Large intestine (tissue), 3 donors: ENCODE measurements at regions not wholly inside any gene's neighbourhood (a gene's known extent, or its start where the extent isn't known, plus 50 kb on each side); places are given as distances from the start of the nearest gene placed in this dataset.

Experiments used
- DNase-seq, 2 donors: peaks; one replicate each; pipeline versions ENCODE4 v3.0.0 to v3.0.0-alpha.2; 2013
- H3K27ac ChIP-seq: one replicate; pipeline ENCODE4 v1.5.1; 2013; ENCODE audit warnings: low read length
- H3K27me3 ChIP-seq: 2 replicates; pipeline ENCODE4 v1.6.1; 2013; ENCODE audit warnings: low read length; ENCODE audit not compliant: control insufficient read depth, insufficient read depth
- H3K36me3 ChIP-seq: 2 replicates; pipeline ENCODE4 v1.6.1; 2013; ENCODE audit warnings: low read length; ENCODE audit not compliant: control insufficient read depth, insufficient read depth
- H3K4me1 ChIP-seq: one replicate; pipeline ENCODE4 v1.6.1; 2013; ENCODE audit warnings: low read length; ENCODE audit not compliant: control insufficient read depth, insufficient read depth
- H3K4me3 ChIP-seq: one replicate; pipeline ENCODE4 v1.5.1; 2013; ENCODE audit warnings: low read length
- H3K9me3 ChIP-seq: one replicate; pipeline ENCODE4 v1.6.1; 2013; ENCODE audit warnings: mild to moderate bottlenecking, low read depth, low read length, moderate library complexity; ENCODE audit not compliant: control insufficient read depth
- WGBS: methylation state at CpG from one replicate; pipeline ENCODE4 v1.1.5; 2013; ENCODE audit warnings: low lambda C conversion rate; ENCODE audit not compliant: insufficient coverage; 5-methylcytosine and 5-hydroxymethylcytosine counted together

DNA sequence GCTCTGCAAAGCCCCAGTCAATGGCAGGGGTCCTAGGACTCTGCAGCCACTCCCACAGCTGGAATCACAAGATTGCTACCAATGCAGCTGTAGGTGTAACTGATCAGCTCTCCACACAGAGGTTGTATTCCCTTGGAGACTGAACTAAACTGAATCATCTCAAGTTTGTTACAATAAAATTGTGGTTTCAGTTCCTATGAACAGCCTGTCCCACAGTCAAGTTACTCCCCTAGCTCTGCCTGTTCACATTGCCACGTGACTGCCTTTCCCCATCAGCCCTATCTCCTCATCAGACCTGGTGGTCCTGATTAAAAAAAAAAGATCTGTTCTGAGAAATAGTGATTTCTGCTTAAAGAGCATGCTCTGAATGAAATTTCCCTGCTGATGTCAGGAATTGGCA, 287.9 kb upstream of the NBEA start:
- no peak for DNase-seq
- no peaks in the 10 kb centered on the region for H3K9me3 ChIP-seq
- H3K27me3 ChIP-seq, result no peaks in the 10 kb centered on the region
- no CpG with 5 or more reads among the region's 1 CpG for WGBS
- H3K36me3 ChIP-seq, result no peaks in the 10 kb centered on the region
- no peaks in the 10 kb centered on the region for H3K4me1 ChIP-seq
- H3K4me3 ChIP-seq, result no peak overlapping the region
- H3K27ac ChIP-seq, result no peak overlapping the region

DNA sequence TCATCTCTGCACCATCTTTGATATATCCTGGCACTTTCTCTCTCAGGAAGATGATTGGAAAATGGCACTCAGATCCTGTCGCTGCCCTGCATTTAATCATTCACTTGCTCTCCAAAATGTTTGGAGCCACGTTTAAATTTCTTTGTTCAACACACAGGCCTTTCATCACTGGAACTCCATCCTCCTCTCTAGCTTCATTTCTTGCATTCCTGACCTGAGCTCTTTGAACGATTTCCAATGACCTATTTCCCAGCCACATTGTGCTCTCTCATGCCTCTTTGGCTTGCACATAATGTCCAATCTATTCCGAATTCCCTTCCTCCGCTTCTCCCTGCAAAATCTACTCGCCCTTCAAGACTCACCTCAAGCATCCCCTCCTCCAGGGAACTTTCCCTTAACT, 287.4 kb upstream of the NBEA start:
- H3K36me3 ChIP-seq, result no peaks in the 10 kb centered on the region
- no peak overlapping the region for H3K27ac ChIP-seq
- DNase-seq, result no peak
- no peaks in the 10 kb centered on the region for H3K27me3 ChIP-seq
- no peak overlapping the region for H3K4me3 ChIP-seq
- H3K4me1 ChIP-seq, result no peaks in the 10 kb centered on the region
- H3K9me3 ChIP-seq, result no peaks in the 10 kb centered on the region
- 40% methylated on average over 3 of the region's 6 CpGs for WGBS

DNA sequence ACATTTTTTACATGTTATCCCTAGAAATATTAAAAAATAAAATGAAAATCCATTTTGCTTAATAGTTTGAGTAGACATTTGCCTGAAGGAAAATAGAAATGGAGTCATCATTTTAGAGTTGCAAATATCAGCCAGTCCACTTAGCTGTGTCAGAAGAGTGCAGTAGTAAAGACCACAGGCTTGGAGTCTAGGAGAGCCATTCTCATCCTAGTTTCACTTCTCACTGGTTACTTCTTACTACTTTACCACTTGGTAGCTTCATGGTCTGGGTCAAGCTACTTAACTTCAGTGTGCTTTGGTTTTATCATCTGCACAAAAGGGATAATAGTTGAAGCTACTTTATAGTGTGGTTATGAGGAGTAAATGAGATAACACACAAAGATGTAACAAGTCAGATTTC, 286.5 kb upstream of the NBEA start:
- Histone ChIP-seq H3K27me3 (no peaks in the 10 kb centered on the region), H3K4me3 (no peak overlapping the region), H3K27ac (no peak overlapping the region), H3K4me1 (no peaks in the 10 kb centered on the region), H3K36me3 (no peaks in the 10 kb centered on the region), H3K9me3 (no peaks in the 10 kb centered on the region)
- no peak for DNase-seq

- H3K27ac ChIP-seq, result no peak overlapping the region
- no peaks in the 10 kb centered on the region for H3K27me3 ChIP-seq
- 100% methylated on average over 1 of the region's 1 CpG for WGBS
- H3K4me3 ChIP-seq, result no peak overlapping the region
- DNase-seq, result no peak
- no peaks in the 10 kb centered on the region for H3K9me3 ChIP-seq
- no peaks in the 10 kb centered on the region for H3K4me1 ChIP-seq
- no peaks in the 10 kb centered on the region for H3K36me3 ChIP-seq
Observed at GRCh38 chr13:34657716-34658115, 284.4 kb upstream of the NBEA start.

DNA sequence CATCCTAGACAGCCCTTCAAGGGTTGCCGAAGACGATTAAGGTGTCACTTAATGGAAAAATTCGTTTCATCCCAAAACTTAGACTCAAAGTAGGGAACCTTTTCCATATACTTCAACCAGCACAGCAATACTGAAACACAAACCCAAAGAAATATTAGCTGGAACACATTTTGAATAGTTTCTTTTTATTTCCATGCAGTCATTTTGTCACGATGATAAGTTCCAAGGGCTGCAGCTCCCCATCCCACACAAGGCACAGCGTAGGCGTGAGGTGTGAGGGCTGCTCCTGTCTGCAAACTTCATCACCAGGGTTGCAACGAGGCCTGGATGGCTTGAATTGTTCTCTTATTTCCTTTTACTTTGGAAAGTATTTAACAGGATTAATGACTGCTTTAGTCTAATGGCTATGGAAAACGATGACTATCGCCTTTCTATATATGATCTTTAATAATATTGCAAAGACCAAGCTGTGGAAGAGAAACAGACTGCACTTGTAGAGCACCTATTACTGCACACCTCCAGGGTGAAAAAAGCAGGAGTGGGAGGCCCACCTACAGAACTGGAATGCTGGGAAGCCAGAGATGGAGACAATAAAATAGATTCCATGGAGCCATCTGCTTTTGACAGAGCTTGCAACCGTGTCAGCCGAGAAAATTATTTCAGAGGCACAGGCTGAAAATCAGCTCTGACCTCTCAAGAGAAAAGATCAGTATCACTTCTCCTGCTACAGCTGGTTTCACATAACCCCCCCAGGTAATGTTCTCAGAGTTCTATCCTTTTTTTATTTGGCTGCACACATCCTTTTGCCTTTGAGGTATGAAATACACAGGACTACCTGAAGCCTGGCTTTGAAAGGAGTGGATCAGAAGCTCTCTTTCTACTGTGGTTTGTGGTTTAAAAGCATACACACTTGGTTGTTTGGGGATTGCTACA, 274.5 kb upstream of the NBEA start:
- no peaks in the 10 kb centered on the region for H3K9me3 ChIP-seq
- no peak overlapping the region for H3K27ac ChIP-seq
- 100% methylated on average over 2 of the region's 11 CpGs for WGBS
- no peak overlapping the region for H3K4me3 ChIP-seq
- no peaks in the 10 kb centered on the region for H3K4me1 ChIP-seq
- no peak for DNase-seq
- H3K36me3 ChIP-seq, result no peaks in the 10 kb centered on the region
- H3K27me3 ChIP-seq, result no peaks in the 10 kb centered on the region

GRCh38 chr13:34671137-34671536, 270.9 kb upstream of the NBEA start:
- no peak for DNase-seq
- Histone ChIP-seq H3K27ac (no peak overlapping the region), H3K4me1 (no peaks in the 10 kb centered on the region), H3K27me3 (no peaks in the 10 kb centered on the region), H3K4me3 (no peak overlapping the region), H3K36me3 (no peaks in the 10 kb centered on the region), H3K9me3 (no peaks in the 10 kb centered on the region)

DNA sequence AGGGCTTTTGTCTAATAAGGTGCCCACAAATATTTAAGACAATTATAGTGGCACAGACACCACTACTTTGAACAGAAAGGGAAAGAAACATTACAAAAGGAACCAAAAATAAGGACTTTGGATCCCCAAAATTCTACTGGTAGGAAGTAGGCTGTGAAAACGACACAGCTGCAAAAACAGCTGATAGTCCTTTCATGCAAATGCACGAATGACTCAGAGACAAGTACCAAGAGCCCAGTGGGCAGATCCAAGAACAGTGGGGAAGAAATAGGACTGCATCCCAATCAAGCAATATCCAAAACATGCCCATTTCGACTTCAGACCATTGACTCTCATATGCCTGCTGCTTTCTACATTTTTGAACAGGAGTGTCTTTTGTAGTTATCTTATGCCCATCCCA, 269.4 kb upstream of the NBEA start:
- H3K4me3 ChIP-seq, result no peak overlapping the region
- no peak for DNase-seq
- H3K36me3 ChIP-seq, result no peaks in the 10 kb centered on the region
- no CpG with 5 or more reads among the region's 3 CpGs for WGBS
- H3K27me3 ChIP-seq, result no peaks in the 10 kb centered on the region
- no peaks in the 10 kb centered on the region for H3K4me1 ChIP-seq
- no peaks in the 10 kb centered on the region for H3K9me3 ChIP-seq
- no peak overlapping the region for H3K27ac ChIP-seq

DNA sequence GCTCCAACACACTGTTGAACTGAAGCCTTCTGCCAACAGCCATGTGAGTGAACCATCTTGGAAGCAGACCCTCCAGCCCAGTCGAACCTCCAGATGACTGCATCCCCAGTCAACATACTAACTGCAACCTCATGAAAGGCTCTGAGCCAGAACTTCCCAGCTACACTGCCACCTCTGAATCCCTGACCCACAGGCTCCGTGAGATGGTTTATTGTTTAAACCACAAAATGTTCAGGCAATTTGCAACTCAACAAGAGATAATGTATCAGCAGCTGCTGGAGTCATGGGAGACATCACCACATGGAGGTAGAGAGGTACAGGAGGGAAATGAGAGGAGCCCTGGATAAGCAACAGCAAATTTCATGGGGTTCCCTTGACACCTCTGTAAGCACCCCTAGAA, 266.4 kb upstream of the NBEA start:
- H3K4me3 ChIP-seq, result no peak overlapping the region
- no peaks in the 10 kb centered on the region for H3K27me3 ChIP-seq
- no peak for DNase-seq
- no peak overlapping the region for H3K27ac ChIP-seq
- no peaks in the 10 kb centered on the region for H3K36me3 ChIP-seq
- no CpG with 5 or more reads among the region's 2 CpGs for WGBS
- no peaks in the 10 kb centered on the region for H3K4me1 ChIP-seq
- no peaks in the 10 kb centered on the region for H3K9me3 ChIP-seq

GRCh38 chr13:34678154-34678553, 263.9 kb upstream of the NBEA start:
- no peaks in the 10 kb centered on the region for H3K36me3 ChIP-seq
- DNase-seq, result no peak
- no peak overlapping the region for H3K4me3 ChIP-seq
- H3K27me3 ChIP-seq, result no peaks in the 10 kb centered on the region
- 100% methylated on average over 1 of the region's 2 CpGs for WGBS
- no peaks in the 10 kb centered on the region for H3K9me3 ChIP-seq
- H3K27ac ChIP-seq, result no peak overlapping the region
- H3K4me1 ChIP-seq, result no peaks in the 10 kb centered on the region

DNA sequence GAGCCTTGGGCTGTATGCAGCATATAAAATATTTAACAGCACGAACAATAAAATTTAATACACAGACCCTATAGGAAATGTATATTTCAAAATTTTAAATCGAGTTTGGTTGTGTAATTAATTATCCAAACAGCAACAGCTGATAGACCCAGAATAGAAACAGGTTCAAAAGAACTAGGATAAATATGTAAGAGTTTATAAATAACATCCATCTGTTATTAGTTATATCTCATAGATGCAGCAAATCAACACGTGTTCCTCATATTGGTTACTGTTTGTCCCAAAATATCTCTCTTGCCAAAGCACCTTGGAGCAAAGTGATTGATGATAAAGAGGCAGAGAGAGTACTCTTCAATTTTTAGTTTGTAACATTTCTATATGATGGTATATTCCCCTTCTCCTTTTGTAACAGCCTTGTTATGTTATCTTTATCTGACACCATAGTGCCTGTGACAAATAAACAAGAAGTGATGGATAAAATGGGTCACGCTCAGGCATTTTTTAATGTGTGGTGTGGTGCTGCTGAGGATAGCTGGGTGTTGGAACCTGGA, 260.6 kb upstream of the NBEA start:
- H3K4me3 ChIP-seq, result no peak overlapping the region
- no peak overlapping the region for H3K27ac ChIP-seq
- H3K9me3 ChIP-seq, result no peaks in the 10 kb centered on the region
- no peaks in the 10 kb centered on the region for H3K27me3 ChIP-seq
- no peaks in the 10 kb centered on the region for H3K4me1 ChIP-seq
- WGBS, result 40% methylated on average over 1 of the region's 4 CpGs
- no peaks in the 10 kb centered on the region for H3K36me3 ChIP-seq
- DNase-seq, result no peak

DNA sequence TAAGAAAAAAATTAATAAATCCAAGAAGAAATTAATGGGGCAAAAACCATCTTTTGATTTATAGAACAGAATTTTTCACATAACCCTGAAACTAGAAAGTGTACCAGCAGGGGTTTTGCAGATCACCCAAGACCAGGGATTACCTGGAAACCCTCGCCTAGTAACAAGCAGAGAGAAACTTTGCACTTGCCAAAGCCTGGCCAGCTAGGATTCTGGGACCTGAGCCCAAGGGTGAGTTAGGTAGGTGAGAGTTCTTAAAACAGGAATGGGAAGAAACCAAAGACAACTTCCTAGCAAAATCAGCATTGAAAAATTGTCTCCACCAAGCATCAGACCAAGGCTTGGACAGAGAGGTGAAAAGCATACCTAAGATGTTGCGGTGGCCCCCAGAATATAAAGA, 247.0 kb upstream of the NBEA start:
- Histone ChIP-seq H3K36me3 (no peaks in the 10 kb centered on the region), H3K9me3 (no peaks in the 10 kb centered on the region), H3K4me3 (no peak overlapping the region), H3K27me3 (no peaks in the 10 kb centered on the region), H3K4me1 (no peaks in the 10 kb centered on the region), H3K27ac (no peak overlapping the region)
- no peak for DNase-seq
- no CpG with 5 or more reads among the region's 2 CpGs for WGBS
